Effector memory CD8-positive, alpha-beta T cell (primary cell): ENCODE measurements at regions not wholly inside any gene's neighbourhood (a gene's known extent, or its start where the extent isn't known, plus 50 kb on each side); places are given as distances from the start of the nearest gene placed in this dataset.

Source experiments
- ATAC-seq: fragments of 150-1000 bp; cut with Tn5 transposase; replicated peaks from 2 replicates; pipeline ENCODE4 v1.10.0; 2021; ENCODE audit warnings: mild to moderate bottlenecking, moderate library complexity
- DNase-seq, 3 experiments: peaks; one replicate each; pipeline ENCODE4 v3.0.0; 2021
- H3K27ac Mint-ChIP-seq, 2 donors: one replicate each; pipeline ENCODE4 v1.8.0; 2022; ENCODE audit warnings: mild to moderate bottlenecking in 2 of 2, mixed read lengths in 2 of 2, moderate library complexity in 2 of 2
- H3K27me3 Mint-ChIP-seq, 2 donors: one replicate each; pipeline ENCODE4 v1.8.0; 2022; ENCODE audit warnings: mixed read lengths in 2 of 2
- H3K36me3 Mint-ChIP-seq: one replicate; pipeline ENCODE4 v1.8.0; 2022; ENCODE audit warnings: mild to moderate bottlenecking, moderate library complexity, mixed read lengths; ENCODE audit not compliant: insufficient read depth
- H3K4me1 Mint-ChIP-seq, 2 donors: one replicate each; pipeline ENCODE4 v1.8.0; 2022; ENCODE audit warnings: low read depth in 2 of 2, mixed read lengths in 2 of 2
- H3K4me3 Mint-ChIP-seq, 2 donors: one replicate each; pipeline ENCODE4 v1.8.0; 2022; ENCODE audit warnings: mild to moderate bottlenecking in 2 of 2, mixed read lengths in 2 of 2, moderate library complexity in 2 of 2
- H3K9me3 Mint-ChIP-seq, 2 donors: one replicate each; pipeline ENCODE4 v1.8.0; 2022; ENCODE audit warnings: mixed read lengths in 2 of 2

DNA sequence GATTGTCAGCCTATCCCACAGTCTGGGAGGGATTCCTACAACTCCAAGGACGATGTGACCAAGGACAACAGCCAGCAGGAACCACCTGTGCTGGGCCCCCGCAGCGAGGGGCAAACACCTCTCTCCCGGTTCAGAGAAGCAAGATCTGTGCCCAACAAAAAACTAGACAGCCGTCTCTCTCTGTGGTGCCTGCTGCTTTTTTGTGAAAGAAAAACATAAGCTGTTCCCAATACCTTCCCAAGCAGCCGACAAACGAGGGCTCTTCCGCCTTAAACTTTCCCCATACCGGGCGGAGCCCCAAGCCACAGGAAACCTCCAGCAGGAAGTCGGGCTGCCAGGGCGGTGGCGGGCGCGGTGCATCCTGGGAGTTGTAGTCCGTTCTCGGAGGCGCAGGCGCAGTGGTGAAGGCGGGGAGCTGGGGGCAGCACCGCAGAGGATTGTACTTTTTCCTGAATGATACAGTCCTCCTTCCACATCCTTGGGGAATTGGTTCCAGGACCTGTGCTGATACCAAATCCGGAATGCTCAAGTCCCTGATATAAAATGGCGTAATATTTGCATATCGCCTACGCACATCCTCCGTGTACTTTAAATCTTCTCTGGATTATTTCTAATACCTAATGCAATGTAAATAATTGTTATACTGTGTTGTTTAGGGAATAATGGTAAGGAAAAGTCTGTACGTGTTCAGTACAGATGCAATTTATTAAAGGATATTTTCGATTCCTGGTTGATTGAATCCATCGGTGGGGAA, 63.1 kb upstream of the IRF2 start:
- Mint-ChIP-seq H3K27ac (peak overlapping the region; percentile 99 to 100), H3K4me3 (peak overlapping the region; percentile 95 to 97), H3K27me3 (no peaks in the 10 kb centered on the region), H3K9me3 (no peaks in the 10 kb centered on the region), H3K4me1 (peaks cover 33 to 40% of the 10 kb centered on the region in 2 donors), H3K36me3 (peaks cover 20% of the 10 kb centered on the region)
- DNase-seq (peak; percentile 85 to 90 (median 86)), ATAC-seq (peak; percentile 83)

DNA sequence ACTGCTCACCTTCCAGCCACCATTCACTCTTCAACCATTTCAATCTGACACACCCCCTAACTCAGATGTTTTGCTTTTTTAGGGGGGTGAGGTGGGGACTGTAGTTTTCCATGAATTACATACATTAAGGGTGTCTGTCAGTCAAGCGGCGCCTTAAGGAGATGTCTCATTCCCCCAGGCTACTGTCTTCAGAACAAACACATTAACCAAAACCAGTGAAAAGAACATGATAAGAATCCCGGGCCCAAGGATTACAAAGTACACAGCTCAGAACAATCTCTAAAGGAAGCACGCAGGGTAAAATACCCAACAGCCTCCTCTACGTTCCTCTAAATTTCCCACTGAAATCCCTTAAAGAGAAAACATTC, 62.5 kb upstream of the IRF2 start:
- H3K9me3 Mint-ChIP-seq: no peaks in the 10 kb centered on the region
- peaks cover 33 to 40% of the 10 kb centered on the region in 2 donors for H3K4me1 Mint-ChIP-seq
- peak overlapping the region; percentile 95 to 97 for H3K4me3 Mint-ChIP-seq
- peak overlapping the region; percentile 99 to 100 for H3K27ac Mint-ChIP-seq
- no peaks in the 10 kb centered on the region for H3K27me3 Mint-ChIP-seq
- peak; percentile 11 for ATAC-seq
- no peak for DNase-seq
- peaks cover 20% of the 10 kb centered on the region for H3K36me3 Mint-ChIP-seq

DNA sequence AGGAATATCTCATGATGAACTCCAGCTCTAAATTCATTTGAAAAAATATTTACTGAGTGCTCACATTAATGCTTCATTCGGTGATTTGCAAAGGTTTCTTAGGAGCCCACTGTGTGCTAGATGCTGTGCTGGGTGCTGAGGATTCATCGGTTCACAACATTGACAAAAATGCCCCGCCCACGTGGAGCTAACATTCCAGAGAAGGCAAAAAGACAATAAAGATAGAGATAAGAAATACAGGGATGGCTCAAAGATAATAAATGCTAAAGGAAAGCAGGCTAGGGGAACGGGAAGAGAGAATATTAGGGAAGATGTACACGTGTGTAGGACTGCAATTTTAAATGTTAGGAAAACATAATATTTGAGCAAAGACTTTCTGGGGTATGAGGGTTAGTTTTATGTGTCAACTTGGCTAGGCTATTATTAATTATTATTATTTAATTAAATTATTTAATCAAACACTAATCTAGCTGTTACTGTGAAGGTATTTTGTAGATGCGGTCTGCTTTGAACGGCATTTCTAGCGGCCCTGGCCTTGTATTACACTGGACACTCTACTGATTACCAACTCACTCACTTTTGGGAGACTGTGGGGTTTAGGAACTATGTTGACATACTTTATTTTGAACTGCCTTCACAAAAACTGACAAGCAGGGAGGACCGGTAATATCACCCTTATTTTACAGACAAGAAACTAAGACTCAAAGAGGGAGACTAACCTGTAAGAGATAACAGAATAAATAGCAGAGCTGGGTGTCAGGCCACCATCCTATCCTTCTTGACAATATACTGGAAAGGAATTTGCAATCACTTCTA, 61.9 kb upstream of the IRF2 start:
- Mint-ChIP-seq H3K4me1 (peaks cover 33 to 40% of the 10 kb centered on the region in 2 donors), H3K9me3 (no peaks in the 10 kb centered on the region), H3K36me3 (peaks cover 20% of the 10 kb centered on the region), H3K4me3 (peak overlapping the region; percentile 95 to 97), H3K27me3 (no peaks in the 10 kb centered on the region), H3K27ac (peak overlapping the region; percentile 99 to 100)
- ATAC-seq: no peak
- no peak for DNase-seq

DNA sequence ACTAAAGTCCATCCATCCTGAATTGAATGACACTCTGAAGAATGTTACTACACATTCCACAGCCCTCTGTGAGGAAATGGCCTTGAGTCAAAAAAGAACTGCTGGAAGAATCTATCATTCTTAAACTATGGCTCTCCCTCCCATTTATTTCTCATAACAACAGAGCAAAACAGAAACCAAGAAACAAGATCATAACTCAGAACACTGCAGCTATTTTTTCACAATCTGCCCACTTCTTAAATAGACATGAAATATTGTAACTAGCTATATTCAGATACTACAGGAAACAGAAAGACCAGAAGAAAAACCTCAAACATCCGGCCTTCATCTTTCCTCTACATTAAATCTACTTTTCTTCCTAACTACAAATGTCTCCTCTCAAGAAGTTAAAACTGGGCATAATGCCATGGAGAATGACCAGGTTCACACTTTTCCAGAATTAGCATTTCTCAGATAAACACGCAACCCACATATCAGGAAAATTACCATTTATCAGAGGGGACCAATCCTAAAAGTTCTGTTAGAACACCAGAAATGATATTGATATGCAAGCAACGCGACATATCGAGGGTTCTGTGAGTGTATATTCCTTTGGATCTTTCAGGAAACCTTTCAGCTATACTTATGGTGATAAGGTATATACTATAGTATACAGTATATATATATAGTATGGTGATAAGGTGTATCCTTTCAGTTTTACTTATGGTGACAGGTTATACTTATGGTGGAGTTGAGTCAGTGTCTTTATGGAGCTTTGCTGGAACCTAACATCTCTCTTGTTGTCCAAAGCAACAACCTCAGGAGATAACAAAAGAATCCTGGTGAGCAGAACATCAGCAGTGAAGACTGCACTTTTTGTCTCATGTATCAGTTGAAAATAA, 60.4 kb upstream of the IRF2 start:
- ATAC-seq: peak; percentile 42
- DNase-seq: no peak

GRCh38 chr4:184533908-184534307, 59.6 kb upstream of the IRF2 start:
- peak overlapping the region; percentile 89 to 100 for H3K27ac Mint-ChIP-seq
- H3K9me3 Mint-ChIP-seq: no peaks in the 10 kb centered on the region
- no peaks in the 10 kb centered on the region for H3K27me3 Mint-ChIP-seq
- H3K4me3 Mint-ChIP-seq: peak overlapping the region; percentile 50 to 53
- peaks cover 33 to 40% of the 10 kb centered on the region in 2 donors for H3K4me1 Mint-ChIP-seq
- H3K36me3 Mint-ChIP-seq: peaks cover 20% of the 10 kb centered on the region
- no peak for DNase-seq
- no peak for ATAC-seq

More for the DNA sequence above, 60.4 kb upstream of the IRF2 start:
- Mint-ChIP-seq H3K36me3 (peaks cover 20% of the 10 kb centered on the region), H3K4me1 (peaks cover 33 to 40% of the 10 kb centered on the region in 2 donors), H3K27me3 (no peaks in the 10 kb centered on the region), H3K27ac (peak overlapping the region; percentile 89 to 100), H3K9me3 (no peaks in the 10 kb centered on the region), H3K4me3 (peak overlapping the region; percentile 66)

DNA sequence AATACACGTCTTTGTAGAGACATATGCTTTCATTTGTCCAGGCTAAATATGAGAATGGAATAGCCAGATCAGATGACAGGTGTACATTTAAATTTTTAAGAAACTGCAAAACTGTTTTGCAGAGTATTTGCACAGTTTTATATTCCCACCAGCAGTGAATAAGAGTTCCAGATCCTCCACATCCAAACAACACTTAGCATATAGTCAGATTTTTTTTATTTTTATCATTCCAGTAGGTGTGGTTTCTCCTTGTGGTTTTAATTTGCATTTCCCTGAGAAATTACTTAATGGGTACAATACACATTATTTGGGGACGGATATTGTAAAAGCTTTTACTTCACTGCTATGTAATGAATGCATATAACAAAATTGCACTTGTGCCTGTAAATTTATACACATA, 56.7 kb upstream of the IRF2 start:
- ATAC-seq (no peak), DNase-seq (no peak)
- Mint-ChIP-seq H3K27me3 (no peaks in the 10 kb centered on the region), H3K4me3 (no peak overlapping the region), H3K9me3 (no peaks in the 10 kb centered on the region), H3K36me3 (peaks cover 9% of the 10 kb centered on the region), H3K27ac (no peak overlapping the region), H3K4me1 (peaks cover 18 to 29% of the 10 kb centered on the region in 2 donors)

- DNase-seq: no peak
- peaks cover 6% of the 10 kb centered on the region for H3K36me3 Mint-ChIP-seq
- H3K27me3 Mint-ChIP-seq: peaks cover 0 to 12% of the 10 kb centered on the region in 2 donors
- peaks cover 0 to 10% of the 10 kb centered on the region in 2 donors for H3K9me3 Mint-ChIP-seq
- H3K4me3 Mint-ChIP-seq: no peak overlapping the region
- peaks cover 6 to 12% of the 10 kb centered on the region in 2 donors for H3K4me1 Mint-ChIP-seq
- ATAC-seq: no peak
- no peak overlapping the region for H3K27ac Mint-ChIP-seq
Measured at GRCh38 chr4:184529283-184529682, 54.9 kb upstream of the IRF2 start.

DNA sequence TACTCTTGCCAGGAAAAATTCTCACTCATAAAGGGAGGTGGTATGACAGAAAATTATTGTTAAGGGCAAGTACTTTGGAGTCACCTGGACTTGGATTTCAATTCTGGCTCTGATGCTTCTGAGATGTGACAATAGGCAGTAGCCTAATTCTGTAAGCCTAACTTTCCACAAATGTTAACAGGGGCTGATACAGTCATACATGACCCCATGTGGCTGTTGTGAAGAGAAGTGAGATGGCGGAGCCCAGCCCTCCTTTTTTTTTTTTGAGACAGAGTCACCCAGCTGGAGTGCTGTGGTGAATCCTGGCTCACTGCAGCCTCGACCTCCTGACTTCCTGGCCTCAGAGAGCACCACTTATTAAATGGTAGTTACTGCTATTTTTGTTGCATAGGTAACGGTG, 54.4 kb upstream of the IRF2 start:
- peaks cover 0 to 10% of the 10 kb centered on the region in 2 donors for H3K9me3 Mint-ChIP-seq
- no peak overlapping the region for H3K4me3 Mint-ChIP-seq
- H3K27ac Mint-ChIP-seq: no peak overlapping the region
- H3K36me3 Mint-ChIP-seq: peaks cover 6% of the 10 kb centered on the region
- peaks cover 0 to 12% of the 10 kb centered on the region in 2 donors for H3K27me3 Mint-ChIP-seq
- DNase-seq (no peak), ATAC-seq (no peak)
- H3K4me1 Mint-ChIP-seq: peaks cover 5 to 11% of the 10 kb centered on the region in 2 donors

DNA sequence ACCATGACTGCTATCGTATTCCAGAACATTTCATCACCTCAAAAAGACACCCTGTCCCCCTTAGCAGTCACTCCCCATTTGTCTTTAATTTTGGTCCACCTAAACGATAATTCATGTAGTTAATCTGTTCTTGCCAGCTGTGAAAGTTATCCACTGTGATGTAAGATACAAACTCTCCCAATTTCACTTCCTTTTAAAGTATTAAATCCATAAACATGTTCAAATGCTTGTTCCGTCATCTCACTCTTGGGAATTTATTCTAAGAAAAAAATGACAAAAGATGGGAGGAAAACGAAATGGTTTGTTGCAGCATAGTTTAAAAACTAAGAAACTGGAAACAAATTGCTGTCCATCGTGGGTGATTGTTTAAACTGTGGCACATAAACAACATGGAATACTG, 53.7 kb upstream of the IRF2 start:
- Mint-ChIP-seq H3K4me1 (peaks cover 2 to 4% of the 10 kb centered on the region in 2 donors), H3K9me3 (peaks cover 0 to 10% of the 10 kb centered on the region in 2 donors), H3K27me3 (peaks cover 0 to 12% of the 10 kb centered on the region in 2 donors), H3K36me3 (peaks cover 4% of the 10 kb centered on the region), H3K27ac (no peak overlapping the region), H3K4me3 (no peak overlapping the region)
- DNase-seq (no peak), ATAC-seq (no peak)

DNA sequence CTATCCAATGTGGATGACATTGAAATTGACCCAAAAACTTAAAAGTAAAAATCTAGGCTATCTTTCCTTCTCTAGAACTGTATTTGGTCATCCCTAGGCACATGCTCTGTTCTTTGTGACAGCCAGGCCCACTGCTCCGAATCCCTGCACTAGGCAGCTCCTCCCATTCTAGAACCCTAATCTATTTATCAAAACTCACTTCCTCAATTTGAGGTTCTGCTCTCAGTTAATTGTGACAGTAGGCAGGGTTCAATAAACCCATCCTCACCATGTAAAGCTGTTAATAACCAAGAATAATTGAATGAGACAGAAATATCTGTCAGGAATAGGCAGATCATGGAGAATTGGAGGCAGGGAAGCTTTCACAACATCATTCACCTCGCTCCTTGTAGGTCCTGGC, 51.9 kb upstream of the IRF2 start:
- no peak for ATAC-seq
- H3K4me3 Mint-ChIP-seq: no peak overlapping the region
- peaks cover 0 to 10% of the 10 kb centered on the region in 2 donors for H3K9me3 Mint-ChIP-seq
- H3K4me1 Mint-ChIP-seq: peaks cover 0 to 4% of the 10 kb centered on the region in 2 donors
- H3K27me3 Mint-ChIP-seq: peaks cover 0 to 12% of the 10 kb centered on the region in 2 donors
- no peak overlapping the region for H3K27ac Mint-ChIP-seq
- no peak for DNase-seq
- no peaks in the 10 kb centered on the region for H3K36me3 Mint-ChIP-seq
